Keratinocyte (primary cell): ENCODE measurements at regions not wholly inside any gene's neighbourhood (a gene's known extent, or its start where the extent isn't known, plus 50 kb on each side); places are given as distances from the start of the nearest gene placed in this dataset.
A peak's percentile ranks its signal among the peaks of the same experiment; 100 is the strongest.

Experiments used
- DNase-seq: peaks from one replicate; pipeline ENCODE4 v3.0.0-alpha.2; 2011; ENCODE audit warnings: low read depth, missing footprints, low spot score
- FAIRE-seq: peaks from 2 replicates; lab custom pipeline; 2011; peaks lifted over from hg19 to GRCh38; lab: Jason Lieb, UNC
- H2AFZ ChIP-seq: 2 replicates; pipeline ENCODE4 v1.6.0; 2012; ENCODE audit warnings: low read length, control low read depth, inconsistent platforms; ENCODE audit not compliant: control insufficient read depth
- H3K27ac ChIP-seq: 2 replicates; pipeline ENCODE4 v1.5.1; 2011; ENCODE audit warnings: low read length; ENCODE audit not compliant: control insufficient read depth, insufficient read depth
- H3K27me3 ChIP-seq: 3 replicates; pipeline ENCODE4 v1.6.0; 2011; ENCODE audit warnings: low read length; ENCODE audit not compliant: control insufficient read depth, insufficient read depth; ENCODE audit errors: extremely low read depth
- H3K36me3 ChIP-seq, 2 experiments: 2 replicates in 1 of 2; 3 replicates in 1 of 2; pipeline ENCODE4 v1.5.1; 2011; ENCODE audit warnings: low read length in 2 of 2, mild to moderate bottlenecking in 1 of 2; ENCODE audit not compliant: control insufficient read depth in 2 of 2, insufficient read depth in 2 of 2; ENCODE audit errors: extremely low read depth in 1 of 2
- H3K4me1 ChIP-seq: 3 replicates; pipeline ENCODE4 v1.5.1; 2011; ENCODE audit warnings: low read length; ENCODE audit not compliant: control insufficient read depth, insufficient read depth; ENCODE audit errors: extremely low read depth
- H3K4me2 ChIP-seq: 3 replicates; pipeline ENCODE4 v1.6.0; 2011; ENCODE audit warnings: low read depth, low read length; ENCODE audit not compliant: control insufficient read depth, insufficient read depth; ENCODE audit errors: extremely low read depth
- H3K4me3 ChIP-seq, 3 experiments: fragments of 200-600 bp in 1 of 3; sonication (generic) in 1 of 3; 2 replicates in 2 of 3; 3 replicates in 1 of 3; pipeline ENCODE4 v1.5.1; 2011 to 2016; ENCODE audit warnings: low read length in 3 of 3, mild to moderate bottlenecking in 3 of 3, control low read depth in 2 of 3, inconsistent platforms in 1 of 3, low read depth in 1 of 3, mixed read lengths in 1 of 3, mixed run types in 1 of 3, moderate library complexity in 1 of 3; ENCODE audit not compliant: control insufficient read depth in 2 of 3, insufficient read depth in 2 of 3; ENCODE audit errors: extremely low read depth in 1 of 3
- H3K79me2 ChIP-seq: 2 replicates; pipeline ENCODE4 v1.6.0; 2012; ENCODE audit warnings: low read length; ENCODE audit not compliant: control insufficient read depth, insufficient read depth
- H3K9ac ChIP-seq: 3 replicates; pipeline ENCODE4 v1.6.0; 2011; ENCODE audit warnings: low read length; ENCODE audit not compliant: control insufficient read depth, insufficient read depth; ENCODE audit errors: extremely low read depth
- H3K9me1 ChIP-seq: 3 replicates; pipeline ENCODE4 v1.6.0; 2011; ENCODE audit warnings: low read length; ENCODE audit not compliant: control insufficient read depth, insufficient read depth; ENCODE audit errors: extremely low read depth
- H3K9me3 ChIP-seq: 2 replicates; pipeline ENCODE4 v1.5.1; 2012; ENCODE audit warnings: low read depth, low read length; ENCODE audit not compliant: control insufficient read depth
- H4K20me1 ChIP-seq: 3 replicates; pipeline ENCODE4 v1.6.0; 2011; ENCODE audit warnings: low read length; ENCODE audit not compliant: control insufficient read depth, insufficient read depth; ENCODE audit errors: extremely low read depth
- CTCF ChIP-seq, 3 experiments: IDR thresholded peaks in 1 of 3; conservative IDR thresholded peaks in 1 of 3; optimal IDR thresholded peaks in 1 of 3; 2 replicates in 2 of 3; 3 replicates in 1 of 3; pipeline versions ENCODE3 to v1.5.1; 2011; ENCODE audit warnings: low read length in 3 of 3, mild to moderate bottlenecking in 3 of 3, moderate library complexity in 2 of 3, control low read depth in 1 of 3, inconsistent platforms in 1 of 3; ENCODE audit not compliant: insufficient read depth in 2 of 3; ENCODE audit errors: extremely low read depth in 1 of 3
- EZH2 ChIP-seq: IDR thresholded peaks from one replicate; pipeline ENCODE4 v1.6.1; 2012; ENCODE audit warnings: inconsistent platforms, mild to moderate bottlenecking, low read length, moderate library complexity
- dilution Hi-C: fragments of 300-500 bp; cut with MboI; formaldehyde crosslinking; loops from one replicate; pipeline ENCODE4 v1.7.0; 2020; ENCODE audit warnings: low sequenced_read_pairs; ENCODE audit not compliant: extremely low pct_ligation_motif_present

- H3K27me3 ChIP-seq: no peaks in the 10 kb centered on the region
- peak overlapping the region; percentile 62 for H2AFZ ChIP-seq
- no peak overlapping the region for H3K4me3 ChIP-seq
- H3K9me1 ChIP-seq: no peaks in the 10 kb centered on the region
- TF ChIP-seq CTCF (optimal IDR thresholded peaks at IDR 0.05 in 1 of 3, IDR thresholded peaks at IDR 0.05 in 1 of 3, conservative IDR thresholded peaks at IDR 0.05 in 1 of 3; ENCODE audit: extremely low read depth in 1 of 3, insufficient read depth in 2 of 3, low read length in 3 of 3) (no peak), EZH2 (no peak)
- peak overlapping the region; percentile 78 for H3K27ac ChIP-seq
- no peaks in the 10 kb centered on the region for H4K20me1 ChIP-seq
- dilution Hi-C loops: no loop called here
- no peaks in the 10 kb centered on the region for H3K79me2 ChIP-seq
- peaks cover 13% of the 10 kb centered on the region for H3K4me1 ChIP-seq
- DNase-seq: peak; percentile 75
- FAIRE-seq: peak; percentile 91
- no peak overlapping the region for H3K4me2 ChIP-seq
- no peaks in the 10 kb centered on the region for H3K9me3 ChIP-seq
- H3K36me3 ChIP-seq: no peaks in the 10 kb centered on the region
- peak overlapping the region; percentile 37 for H3K9ac ChIP-seq
Measured at GRCh38 chr6:66896415-66896814, 1189.4 kb upstream of the EYS start.

GRCh38 chr6:66883453-66883852, 1176.4 kb upstream of the EYS start:
- no peaks in the 10 kb centered on the region for H3K9me1 ChIP-seq
- H2AFZ ChIP-seq: no peak overlapping the region
- no peaks in the 10 kb centered on the region for H4K20me1 ChIP-seq
- no peak overlapping the region for H3K4me2 ChIP-seq
- TF ChIP-seq CTCF (optimal IDR thresholded peaks at IDR 0.05 in 1 of 3, IDR thresholded peaks at IDR 0.05 in 1 of 3, conservative IDR thresholded peaks at IDR 0.05 in 1 of 3; ENCODE audit: extremely low read depth in 1 of 3, insufficient read depth in 2 of 3, low read length in 3 of 3): no peak
- TF ChIP-seq EZH2: no peak
- H3K9me3 ChIP-seq: no peaks in the 10 kb centered on the region
- no peaks in the 10 kb centered on the region for H3K27me3 ChIP-seq
- no peak overlapping the region for H3K27ac ChIP-seq
- no peaks in the 10 kb centered on the region for H3K79me2 ChIP-seq
- H3K36me3 ChIP-seq: no peaks in the 10 kb centered on the region
- no peak for DNase-seq
- no peak overlapping the region for H3K9ac ChIP-seq
- H3K4me3 ChIP-seq: no peak overlapping the region
- dilution Hi-C loops: no loop called here
- FAIRE-seq: no peak
- H3K4me1 ChIP-seq: no peaks in the 10 kb centered on the region
